HG02798 (cell line): ENCODE measurements at regions not wholly inside any gene's neighbourhood (a gene's known extent, or its start where the extent isn't known, plus 50 kb on each side); places are given as distances from the start of the nearest gene placed in this dataset.

Source experiments
- ATAC-seq: cut with Tn5 transposase; IDR thresholded peaks from one replicate; pipeline ENCODE4 v1.9.1; 2021; ENCODE audit warnings: mild to moderate bottlenecking; ENCODE audit not compliant: unreplicated experiment, poor library complexity

GRCh38 chr4:182083671-182084410 lies 159.4 kb upstream of the TENM3 start:
- no peak for ATAC-seq

GRCh38 chr4:182085051-182085480 lies 158.1 kb upstream of the TENM3 start:
- no peak for ATAC-seq

- no peak for ATAC-seq
Observed at GRCh38 chr4:182089326-182089725, 153.9 kb upstream of the TENM3 start.

GRCh38 chr4:182090186-182090585 lies 153.0 kb upstream of the TENM3 start:
- ATAC-seq = no peak

GRCh38 chr4:182091128-182091527 lies 152.1 kb upstream of the TENM3 start:
- ATAC-seq = no peak

GRCh38 chr4:182093431-182093831 lies 149.8 kb upstream of the TENM3 start:
- no peak for ATAC-seq

GRCh38 chr4:182093935-182094334 lies 149.3 kb upstream of the TENM3 start:
- no peak for ATAC-seq

GRCh38 chr4:182101618-182102017 lies 141.6 kb upstream of the TENM3 start:
- ATAC-seq = no peak

- ATAC-seq = no peak
Observed at GRCh38 chr4:182102576-182102975, 140.6 kb upstream of the TENM3 start.

- ATAC-seq = no peak
Observed at GRCh38 chr4:182103614-182104319, 139.4 kb upstream of the TENM3 start.

GRCh38 chr4:182105416-182105815 lies 137.8 kb upstream of the TENM3 start:
- no peak for ATAC-seq

GRCh38 chr4:182107931-182108330 lies 135.3 kb upstream of the TENM3 start:
- ATAC-seq = no peak

GRCh38 chr4:182111586-182111985 lies 131.6 kb upstream of the TENM3 start:
- no peak for ATAC-seq

GRCh38 chr4:182113779-182114178 lies 129.4 kb upstream of the TENM3 start:
- ATAC-seq = no peak

GRCh38 chr4:182124359-182124758 lies 118.8 kb upstream of the TENM3 start:
- no peak for ATAC-seq

GRCh38 chr4:182126096-182126495 lies 117.1 kb upstream of the TENM3 start:
- ATAC-seq = no peak

GRCh38 chr4:182126603-182127002 lies 116.6 kb upstream of the TENM3 start:
- ATAC-seq = no peak

GRCh38 chr4:182133033-182133432 lies 110.2 kb upstream of the TENM3 start:
- no peak for ATAC-seq

GRCh38 chr4:182134261-182134660 lies 108.9 kb upstream of the TENM3 start:
- ATAC-seq = no peak

GRCh38 chr4:182136201-182136600 lies 107.0 kb upstream of the TENM3 start:
- no peak for ATAC-seq

GRCh38 chr4:182137343-182137742 lies 105.9 kb upstream of the TENM3 start:
- no peak for ATAC-seq

- ATAC-seq = no peak
Observed at GRCh38 chr4:182139491-182139890, 103.7 kb upstream of the TENM3 start.
